PC-3 (cell line): ENCODE measurements at regions not wholly inside any gene's neighbourhood (a gene's known extent, or its start where the extent isn't known, plus 50 kb on each side); places are given as distances from the start of the nearest gene placed in this dataset.

Experiments used
- CTCF ChIP-seq: fragments of 300-600 bp; sonication (generic); conservative IDR thresholded peaks from 2 replicates; pipeline ENCODE4 v1.5.1; 2017; ENCODE audit warnings: antibody characterized with exemption, low read depth, mild to moderate bottlenecking, low read length
- EZH2phosphoT487 ChIP-seq: fragments of 300-600 bp; sonication (generic); IDR thresholded peaks from 2 replicates; pipeline ENCODE4 v1.6.1; 2018; ENCODE audit warnings: mild to moderate bottlenecking, antibody characterized with exemption, low read length, borderline replicate concordance

GRCh38 chr11:109849946-109850345, 243.2 kb upstream of the ZC3H12C start:
- TF ChIP-seq CTCF (no peak), EZH2phosphoT487 (no peak)
